Left kidney (tissue), 1 donor: ENCODE measurements at regions not wholly inside any gene's neighbourhood (a gene's known extent, or its start where the extent isn't known, plus 50 kb on each side); places are given as distances from the start of the nearest gene placed in this dataset.

Source experiments
- DNase-seq: peaks from one replicate; pipeline ENCODE4 v3.0.0-alpha.2; 2013

DNA sequence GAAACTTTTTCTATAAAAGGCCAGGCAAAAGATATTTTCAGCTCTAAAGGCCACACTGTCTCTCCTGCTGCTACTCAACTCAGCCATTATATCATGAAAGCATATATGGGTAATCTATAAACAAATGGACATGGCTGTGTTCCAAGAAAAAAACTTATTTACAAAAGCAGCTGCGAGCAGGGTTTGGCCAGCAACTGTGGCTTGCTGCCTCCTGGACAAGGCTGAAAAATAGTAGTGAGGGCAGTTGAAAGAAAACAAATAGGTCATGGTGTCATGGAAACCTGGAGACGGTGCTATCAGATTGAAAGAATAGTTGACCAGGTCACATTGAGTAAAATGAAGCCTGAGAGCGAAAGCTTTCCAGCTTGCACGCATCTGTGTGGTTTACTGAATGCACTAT, 89.2 kb upstream of the LRATD1 start:
- DNase-seq, result no peak

GRCh38 chr2:14544247-14544646, 88.3 kb upstream of the LRATD1 start:
- no peak for DNase-seq

DNA sequence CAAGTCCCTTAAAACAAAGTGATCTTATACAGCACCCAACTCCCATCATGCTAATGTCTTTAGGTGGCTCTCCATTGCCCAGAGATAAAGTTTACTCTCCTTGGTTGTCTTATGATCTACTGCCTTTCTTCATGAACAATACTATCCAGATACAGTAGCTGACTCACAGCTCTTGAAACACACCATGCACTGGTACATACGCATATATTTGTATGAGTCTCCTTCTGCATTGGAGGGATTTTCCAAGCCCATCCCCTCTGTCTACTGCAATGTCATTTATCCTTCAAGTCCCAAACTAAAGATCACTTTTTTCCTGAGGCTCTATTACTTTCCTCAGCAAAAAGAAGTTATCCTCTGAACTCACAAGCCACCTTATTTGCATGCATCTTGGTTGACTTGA, 84.7 kb upstream of the LRATD1 start:
- DNase-seq, result no peak

DNA sequence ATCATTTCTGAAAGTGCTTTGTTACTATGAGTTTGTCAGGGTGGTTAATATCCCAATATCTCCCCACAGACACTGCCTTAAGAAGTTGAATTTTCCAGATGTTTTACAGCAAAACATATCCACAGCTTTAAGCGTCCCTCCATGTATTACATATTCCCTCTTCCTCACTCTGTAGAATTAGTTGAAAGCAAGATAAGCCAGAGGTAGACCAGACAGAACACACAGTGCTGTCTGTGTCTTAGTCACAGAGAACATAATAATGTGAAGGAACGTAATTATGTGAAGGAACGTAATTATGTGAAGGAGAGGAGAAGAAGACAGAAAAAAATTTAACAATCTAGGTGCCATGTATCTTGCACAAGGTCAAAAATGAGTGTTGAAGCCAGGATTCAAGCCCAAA, 81.9 kb upstream of the LRATD1 start:
- no peak for DNase-seq

DNA sequence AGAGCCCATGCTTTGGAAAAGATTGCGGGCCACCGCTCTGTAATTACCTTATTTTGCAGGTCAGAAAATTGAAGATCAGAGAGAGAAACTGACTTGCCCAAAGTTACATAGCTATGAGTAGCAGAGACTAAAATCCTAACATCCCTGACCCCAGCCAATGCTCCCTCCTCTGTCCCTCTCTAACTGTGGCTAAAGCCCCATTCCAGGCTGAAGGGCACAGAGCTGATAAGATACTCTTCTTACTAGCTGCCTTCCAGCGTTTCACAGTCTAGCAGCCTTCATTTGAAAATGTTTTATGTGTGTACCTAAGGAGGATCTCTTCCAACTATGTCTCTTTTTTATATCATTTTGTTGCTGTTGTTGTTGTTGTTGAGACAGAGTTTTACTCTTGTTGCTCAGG, 81.4 kb upstream of the LRATD1 start:
- no peak for DNase-seq

DNA sequence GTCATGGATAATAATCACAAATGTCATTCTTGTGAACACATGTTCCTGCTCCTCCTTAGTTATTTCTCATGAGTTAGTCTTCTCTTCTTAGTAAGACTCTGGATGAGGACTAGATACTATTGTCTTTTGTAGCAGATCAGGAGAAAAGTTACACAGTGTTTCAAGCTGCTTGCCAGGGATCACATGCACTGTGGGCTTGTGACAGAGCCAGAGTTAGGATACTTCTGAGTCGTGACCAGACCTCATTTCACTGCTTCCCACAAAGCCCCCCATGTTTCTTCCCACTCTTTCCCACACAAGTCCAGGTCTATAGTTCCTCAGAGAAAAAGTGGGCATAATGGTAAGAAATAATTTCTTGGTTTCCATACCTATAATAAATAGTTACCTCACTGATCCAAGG, 80.2 kb upstream of the LRATD1 start:
- no peak for DNase-seq

DNA sequence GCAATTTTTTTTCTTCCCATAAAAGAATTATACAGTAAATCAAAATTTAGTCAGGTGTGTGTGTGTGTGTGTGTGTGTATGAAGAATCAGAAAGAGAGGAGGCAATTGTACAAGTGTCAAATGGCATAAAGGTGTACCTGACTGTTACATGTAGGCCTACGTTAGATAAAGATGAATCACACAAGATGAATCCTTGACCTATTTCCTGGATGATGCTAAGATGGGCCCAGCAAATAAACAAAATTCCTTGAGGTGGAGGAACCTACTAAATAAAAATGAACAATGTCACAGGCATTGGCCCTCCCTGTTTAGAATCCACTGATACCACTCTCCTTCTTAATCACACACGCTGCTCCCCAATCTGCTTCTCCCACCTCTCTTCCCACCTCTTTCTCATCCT, 79.7 kb upstream of the LRATD1 start:
- DNase-seq, result no peak

GRCh38 chr2:14554849-14555545, 77.5 kb upstream of the LRATD1 start:
- no peak for DNase-seq

- no peak for DNase-seq
These were observed 75.4 kb upstream of the LRATD1 start for GRCh38 chr2:14557111-14557510.

DNA sequence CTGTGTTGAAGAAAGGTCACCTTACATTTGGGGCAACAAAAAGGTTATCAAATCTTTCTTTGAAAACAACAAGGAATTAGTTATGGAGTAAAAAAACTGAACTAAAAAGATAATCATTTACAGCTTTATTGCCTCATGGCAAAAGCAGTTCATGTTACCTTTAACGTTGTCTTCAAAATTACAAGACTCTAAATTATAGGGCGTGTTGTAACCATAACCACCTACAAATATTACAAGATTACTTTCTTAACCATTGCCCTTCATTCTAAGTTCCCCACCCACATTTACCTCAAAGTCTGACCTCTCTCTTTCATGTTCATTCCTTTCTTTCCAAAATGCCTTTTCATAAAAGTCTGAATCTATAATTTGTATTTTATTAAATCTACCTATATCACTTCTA, 74.6 kb upstream of the LRATD1 start:
- DNase-seq, result no peak

- DNase-seq, result no peak
These were observed 74.1 kb upstream of the LRATD1 start for GRCh38 chr2:14558335-14558919.

DNA sequence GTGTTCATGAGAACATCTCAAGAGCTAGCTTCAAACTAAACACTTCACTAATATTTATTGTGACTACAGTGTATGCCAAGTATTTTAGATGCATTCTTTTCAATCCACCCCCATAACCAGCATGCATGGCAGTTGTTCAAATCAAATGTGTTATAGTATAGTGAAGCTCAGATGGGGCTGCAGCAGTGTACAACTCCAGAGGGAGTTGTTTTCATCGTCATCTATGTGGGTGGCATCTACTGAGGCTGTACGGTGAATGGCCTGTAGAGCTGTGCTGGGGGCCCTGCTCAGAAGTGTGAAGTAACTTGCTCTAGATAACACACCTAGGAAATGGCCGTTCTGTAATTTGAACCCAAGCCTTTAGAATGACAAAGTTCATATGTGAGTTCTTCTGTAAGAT, 71.8 kb upstream of the LRATD1 start:
- no peak for DNase-seq

GRCh38 chr2:14563324-14563723, 69.2 kb upstream of the LRATD1 start:
- no peak for DNase-seq

- DNase-seq, result no peak
These were observed 66.9 kb upstream of the LRATD1 start for GRCh38 chr2:14565666-14566065.

DNA sequence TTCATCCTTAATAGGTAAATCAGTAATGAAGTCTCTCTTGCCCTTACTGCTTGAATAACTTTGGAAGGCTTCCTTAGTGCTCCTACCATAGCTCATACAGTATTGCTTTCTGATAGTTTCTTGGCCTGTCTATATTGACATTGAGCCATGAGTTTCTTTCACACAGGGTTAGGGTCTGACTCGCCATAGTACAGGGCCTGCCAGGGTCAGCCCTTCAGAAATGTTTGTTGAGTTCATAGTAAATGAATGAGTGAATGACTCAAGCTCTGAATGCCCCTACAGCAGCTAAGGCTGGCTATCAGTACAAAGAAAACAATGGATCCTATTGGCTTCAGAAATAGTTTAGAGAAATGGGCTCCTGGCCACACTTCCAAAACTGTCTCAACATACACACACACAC, 65.0 kb upstream of the LRATD1 start:
- DNase-seq, result no peak

DNA sequence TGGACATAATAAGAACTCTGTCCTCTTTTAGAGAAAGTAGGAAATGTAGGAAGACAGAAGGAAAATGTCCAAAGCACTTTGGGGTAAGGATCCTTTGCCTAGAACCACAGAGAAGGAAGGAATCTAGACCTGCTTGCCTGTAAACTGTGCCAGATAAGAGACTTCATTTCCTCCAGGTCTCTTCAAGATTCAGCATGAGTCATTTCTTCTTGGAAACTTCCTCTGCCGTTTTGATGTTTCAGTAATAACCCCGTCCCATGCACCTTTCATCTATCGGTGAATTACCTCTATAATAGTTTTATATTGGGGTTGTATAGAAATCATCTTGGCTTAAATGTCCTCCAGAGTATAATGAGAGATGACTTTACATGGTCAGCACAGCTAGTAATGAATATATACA, 63.2 kb upstream of the LRATD1 start:
- DNase-seq, result no peak

DNA sequence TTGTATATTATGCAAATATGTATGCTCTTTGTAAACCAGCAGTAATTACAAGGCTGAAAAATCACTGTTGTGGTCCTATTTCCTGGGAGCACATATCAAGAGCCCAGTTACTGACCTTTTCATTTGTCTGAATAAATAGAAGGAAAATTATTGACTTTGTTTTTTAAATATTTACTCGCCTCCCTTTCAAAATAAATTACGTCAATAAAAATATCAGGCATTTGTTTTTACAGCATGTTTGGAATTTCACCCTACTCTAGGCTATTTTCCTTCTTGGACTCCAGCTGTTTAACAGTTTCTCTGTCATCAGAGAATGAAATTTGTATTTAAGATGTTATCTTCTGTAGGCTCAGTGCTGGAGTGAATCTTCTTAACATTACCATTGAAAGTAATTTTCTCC, 59.9 kb upstream of the LRATD1 start:
- DNase-seq, result no peak

DNA sequence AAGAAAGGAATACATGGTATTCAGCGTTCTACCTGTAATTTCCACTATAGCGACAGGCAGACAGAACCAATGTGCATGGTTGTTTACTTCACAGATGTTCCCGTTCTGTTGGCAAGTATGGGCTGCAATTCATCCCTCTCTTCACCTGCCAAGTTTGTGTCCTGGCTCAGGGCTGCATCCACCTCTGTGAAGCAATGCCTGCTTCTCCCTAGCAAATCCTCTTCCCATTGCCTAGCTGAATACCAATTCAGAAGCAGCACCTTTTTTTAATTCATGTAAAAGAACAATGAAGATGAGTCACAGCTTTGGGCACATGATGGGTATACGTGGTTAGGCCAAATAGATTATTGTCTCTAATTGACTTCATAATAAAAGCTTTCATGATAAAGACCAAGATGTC, 54.7 kb upstream of the LRATD1 start:
- DNase-seq, result no peak
